HepG2 (cell line): ENCODE measurements at regions not wholly inside any gene's neighbourhood (a gene's known extent, or its start where the extent isn't known, plus 50 kb on each side); places are given as distances from the start of the nearest gene placed in this dataset.

Experiments used
- ATAC-seq: fragments of 200-7000 bp; cut with Tn5 transposase; 3 replicates; pipeline ENCODE4 v1.9.1; 2020; ENCODE audit warnings: mild to moderate bottlenecking, moderate library complexity
- BruUV-seq: library from RNA; stranded (reverse); fragments of 400-500 nt; replicated peaks from 2 replicates; lab custom pipeline; 2021; lab: Mats Ljungman, UMichigan
- CTCF ChIA-PET: fragments of 300-600 bp; formaldehyde crosslinking; extraction: SDS; loops from one replicate; lab custom pipeline; 2021; ENCODE audit warnings: low total read pairs, inconsistent platforms, low intra/inter-chr PET ratio; lab: Yijun Ruan, JAX
- POLR2A ChIA-PET: fragments of 350-600 bp; sonication (Branson Sonifier 250); formaldehyde crosslinking; loops from one replicate; lab custom pipeline; 2020; ENCODE audit warnings: antibody characterized with exemption, inconsistent platforms; lab: Yijun Ruan, JAX
- DNase-seq: peaks from one replicate; pipeline ENCODE4 v3.0.0-alpha.2; 2015; ENCODE audit warnings: low spot score
- FAIRE-seq: peaks from 3 replicates; lab custom pipeline; 2011; peaks lifted over from hg19 to GRCh38; lab: Jason Lieb, UNC
- H2AFZ ChIP-seq: one replicate; pipeline ENCODE4 v1.6.1; 2011; ENCODE audit warnings: low read length, inconsistent platforms
- H3K27ac ChIP-seq: fragments of 300-600 bp; 3 replicates; pipeline ENCODE4 v1.8.0; 2011; ENCODE audit warnings: mixed run types, mild to moderate bottlenecking, mixed read lengths, low read length, inconsistent platforms; ENCODE audit not compliant: insufficient read depth; ENCODE audit errors: extremely low read length
- H3K27me3 ChIP-seq, 2 experiments: fragments of 200-600 bp in 1 of 2; 2 replicates in 1 of 2; 3 replicates in 1 of 2; pipeline versions ENCODE4 v1.6.0 to v1.8.0; 2011; ENCODE audit warnings: low read length in 2 of 2, mild to moderate bottlenecking in 2 of 2, moderate library complexity in 2 of 2, inconsistent platforms in 1 of 2; ENCODE audit not compliant: insufficient read depth in 2 of 2, control insufficient read depth in 1 of 2
- H3K36me3 ChIP-seq, 2 experiments: fragments of 200-600 bp in 1 of 2; replicated peaks in 1 of 2; 2 replicates in 1 of 2; 3 replicates in 1 of 2; pipeline versions ENCODE4 v1.5.1 to v1.8.0; 2011; ENCODE audit warnings: low read length in 2 of 2, inconsistent platforms in 1 of 2; ENCODE audit not compliant: insufficient read depth in 2 of 2, control insufficient read depth in 1 of 2
- H3K4me1 ChIP-seq: 2 replicates; pipeline ENCODE4 v1.5.1; 2012; ENCODE audit warnings: low read length, inconsistent platforms; ENCODE audit not compliant: insufficient read depth
- H3K4me2 ChIP-seq: 2 replicates; pipeline ENCODE4 v1.6.0; 2011; ENCODE audit warnings: low read depth, low read length, inconsistent platforms
- H3K4me3 ChIP-seq, 3 experiments: fragments of 200-600 bp in 1 of 3; sonication (generic), shearing (Covaris generic) in 1 of 3; replicated peaks in 1 of 3; 2 replicates each; pipeline ENCODE4 v1.5.1; 2011 to 2016; ENCODE audit warnings: low read length in 3 of 3, inconsistent platforms in 2 of 3, low read depth in 2 of 3, mild to moderate bottlenecking in 2 of 3, control low read depth in 1 of 3, mixed read lengths in 1 of 3; ENCODE audit not compliant: insufficient read depth in 1 of 3
- H3K79me2 ChIP-seq: one replicate; pipeline ENCODE4 v1.6.1; 2011; ENCODE audit warnings: low read length, inconsistent platforms; ENCODE audit not compliant: insufficient read depth
- H3K9ac ChIP-seq: 2 replicates; pipeline ENCODE4 v1.6.0; 2011; ENCODE audit warnings: mild to moderate bottlenecking, low read depth, low read length, inconsistent platforms; ENCODE audit not compliant: insufficient read depth
- H3K9me3 ChIP-seq: 2 replicates; pipeline ENCODE4 v1.5.1; 2012; ENCODE audit warnings: mild to moderate bottlenecking, low read length
- H4K20me1 ChIP-seq: 2 replicates; pipeline ENCODE4 v1.6.0; 2011; ENCODE audit warnings: inconsistent platforms, mild to moderate bottlenecking, low read length, moderate library complexity; ENCODE audit not compliant: insufficient read depth
- ISX ChIP-seq: sonication (generic); formaldehyde crosslinking; conservative IDR thresholded peaks from 2 replicates; pipeline ENCODE4 v1.5.0; 2020; ENCODE audit warnings: missing genetic modification reagents
- MEIS1 ChIP-seq: sonication (generic); formaldehyde crosslinking; IDR thresholded peaks from 2 replicates; pipeline ENCODE4 v1.9.0; 2021; ENCODE audit warnings: mild to moderate bottlenecking, missing genetic modification reagents, moderate library complexity, borderline replicate concordance
- RELA ChIP-seq: sonication (generic); formaldehyde crosslinking; IDR thresholded peaks from 2 replicates; pipeline ENCODE4 v1.4.0; 2020; ENCODE audit warnings: missing genetic modification reagents
- SP5 ChIP-seq: IDR thresholded peaks from 2 replicates; pipeline ENCODE4 v1.6.1; 2016; ENCODE audit warnings: low read depth, borderline replicate concordance
- ZNF615 ChIP-seq: sonication (generic); formaldehyde crosslinking; IDR thresholded peaks from 2 replicates; pipeline ENCODE4 v1.5.0; 2020; ENCODE audit warnings: mild to moderate bottlenecking, missing genetic modification reagents, borderline replicate concordance
- ZNF792 ChIP-seq: IDR thresholded peaks from 2 replicates; pipeline ENCODE4 v1.6.1; 2016
- WGBS: methylation state at CpG from one replicate; pipeline ENCODE4 v1.1.6; 2017; ENCODE audit warnings: low lambda C conversion rate; 5-methylcytosine and 5-hydroxymethylcytosine counted together
- in situ Hi-C: cut with HindIII; loops from 2 replicates; pipeline ENCODE4 v1.10.0; 2017; ENCODE audit warnings: low pct_unique_long_range_greater_than_20kb; ENCODE audit not compliant: extremely low pct_ligation_motif_present
- intact Hi-C: fragments of 100-400 bp; cut with micrococcal nuclease; formaldehyde crosslinking; loops from one replicate; pipeline ENCODE4 v1.10.0; 2022; ENCODE audit not compliant: unreplicated experiment
- TF ChIP-seq, protein P1 (sequence below), 2 experiments: sonication (generic) in 1 of 2; formaldehyde crosslinking in 1 of 2; IDR thresholded peaks; 2 replicates each; pipeline versions ENCODE4 v1.4.0 to v1.6.1; 2016 to 2020; ENCODE audit warnings: borderline replicate concordance in 1 of 2, low read depth in 1 of 2, mild to moderate bottlenecking in 1 of 2, missing genetic modification reagents in 1 of 2

- TF ChIP-seq, protein P1, sequence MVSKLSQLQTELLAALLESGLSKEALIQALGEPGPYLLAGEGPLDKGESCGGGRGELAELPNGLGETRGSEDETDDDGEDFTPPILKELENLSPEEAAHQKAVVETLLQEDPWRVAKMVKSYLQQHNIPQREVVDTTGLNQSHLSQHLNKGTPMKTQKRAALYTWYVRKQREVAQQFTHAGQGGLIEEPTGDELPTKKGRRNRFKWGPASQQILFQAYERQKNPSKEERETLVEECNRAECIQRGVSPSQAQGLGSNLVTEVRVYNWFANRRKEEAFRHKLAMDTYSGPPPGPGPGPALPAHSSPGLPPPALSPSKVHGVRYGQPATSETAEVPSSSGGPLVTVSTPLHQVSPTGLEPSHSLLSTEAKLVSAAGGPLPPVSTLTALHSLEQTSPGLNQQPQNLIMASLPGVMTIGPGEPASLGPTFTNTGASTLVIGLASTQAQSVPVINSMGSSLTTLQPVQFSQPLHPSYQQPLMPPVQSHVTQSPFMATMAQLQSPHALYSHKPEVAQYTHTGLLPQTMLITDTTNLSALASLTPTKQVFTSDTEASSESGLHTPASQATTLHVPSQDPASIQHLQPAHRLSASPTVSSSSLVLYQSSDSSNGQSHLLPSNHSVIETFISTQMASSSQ (IDR thresholded peaks at IDR 0.05; ENCODE audit: low read depth), result no peak
- TF ChIP-seq, protein P1 (CRISPR knock-in tag; IDR thresholded peaks at IDR 0.05; ENCODE audit: borderline replicate concordance), result no peak
- TF ChIP-seq SP5, result no peak
- Histone ChIP-seq H3K9me3 (peaks cover 96% of the 10 kb centered on the region), H3K4me1 (no peaks in the 10 kb centered on the region), H2AFZ (no peak overlapping the region), H3K9ac (no peak overlapping the region), H3K4me3 (no peak overlapping the region), H3K79me2 (no peaks in the 10 kb centered on the region), H3K36me3 (no peaks in the 10 kb centered on the region), H3K4me2 (no peak overlapping the region), H3K27me3 (no peaks in the 10 kb centered on the region), H4K20me1 (no peaks in the 10 kb centered on the region), H3K27ac (no peak overlapping the region)
- FAIRE-seq, result no peak
- no peak for ATAC-seq
- no peak for DNase-seq
- WGBS, result 5% methylated on average over 2 of the region's 2 CpGs
- in situ Hi-C loops, result no loop called here
- no TSS peak for BruUV-seq
- intact Hi-C loops, result no loop called here
- POLR2A ChIA-PET, result no interaction called here
- CTCF ChIA-PET, result no interaction called here
These were observed 125.2 kb upstream of the ZNF91 start for GRCh38 chr19:23520441-23520840.

GRCh38 chr19:23519031-23519430, 123.8 kb upstream of the ZNF91 start:
- WGBS, result 0% methylated on average over 1 of the region's 1 CpG
- in situ Hi-C loops, result no loop called here
- H3K27me3 ChIP-seq, result no peaks in the 10 kb centered on the region
- no peaks in the 10 kb centered on the region for H3K36me3 ChIP-seq
- no peak overlapping the region for H3K4me3 ChIP-seq
- H3K4me2 ChIP-seq, result no peak overlapping the region
- intact Hi-C loops, result no loop called here
- H3K79me2 ChIP-seq, result no peaks in the 10 kb centered on the region
- FAIRE-seq (no peak), ATAC-seq (no peak), DNase-seq (no peak)
- peaks cover 93% of the 10 kb centered on the region for H3K9me3 ChIP-seq
- no peak overlapping the region for H2AFZ ChIP-seq
- H4K20me1 ChIP-seq, result no peaks in the 10 kb centered on the region
- H3K9ac ChIP-seq, result no peak overlapping the region
- CTCF ChIA-PET, result no interaction called here
- H3K27ac ChIP-seq, result no peak overlapping the region
- no peaks in the 10 kb centered on the region for H3K4me1 ChIP-seq
- BruUV-seq, result no TSS peak
- POLR2A ChIA-PET, result no interaction called here
- TF ChIP-seq RELA (CRISPR knock-in tag) (no peak), ISX (CRISPR knock-in tag) (no peak), ZNF615 (no peak), ZNF792 (no peak), MEIS1 (CRISPR knock-in tag) (no peak)
